Tibial nerve (tissue), 3 donors: ENCODE measurements at regions not wholly inside any gene's neighbourhood (a gene's known extent, or its start where the extent isn't known, plus 50 kb on each side); places are given as distances from the start of the nearest gene placed in this dataset.

ENCODE experiments used
- CTCF ChIP-seq, 5 experiments: fragments of 200-600 bp in 3 of 5; fragments of 450-650 bp in 2 of 5; sonication (generic) in 3 of 5; IDR thresholded peaks; one replicate each; pipeline ENCODE4 v1.5.1; 2016 to 2019; ENCODE audit warnings: antibody characterized with exemption in 5 of 5, mild to moderate bottlenecking in 3 of 5, moderate library complexity in 2 of 5
- POLR2A ChIP-seq, 2 donors: fragments of 450-650 bp; IDR thresholded peaks; one replicate each; pipeline ENCODE4 v1.6.1; 2017; ENCODE audit warnings: antibody characterized with exemption in 2 of 2, mild to moderate bottlenecking in 2 of 2, moderate library complexity in 2 of 2

GRCh38 chr2:9078405-9078804 is 74.9 kb upstream of the MBOAT2 start:
- TF ChIP-seq POLR2A (IDR thresholded peaks at IDR 0.05) (no peak), CTCF (IDR thresholded peaks at IDR 0.05) (no peak)
